ENCODE measurements at regions not wholly inside any gene's neighbourhood (a gene's known extent, or its start where the extent isn't known, plus 50 kb on each side); places are given as distances from the start of the nearest gene placed in this dataset.
A peak's percentile ranks its signal among the peaks of the same experiment; 100 is the strongest.

GRCh38 chr6:6483733-6484132, 104.8 kb upstream of the LY86 start:
- DNase-seq: no peak

DNA sequence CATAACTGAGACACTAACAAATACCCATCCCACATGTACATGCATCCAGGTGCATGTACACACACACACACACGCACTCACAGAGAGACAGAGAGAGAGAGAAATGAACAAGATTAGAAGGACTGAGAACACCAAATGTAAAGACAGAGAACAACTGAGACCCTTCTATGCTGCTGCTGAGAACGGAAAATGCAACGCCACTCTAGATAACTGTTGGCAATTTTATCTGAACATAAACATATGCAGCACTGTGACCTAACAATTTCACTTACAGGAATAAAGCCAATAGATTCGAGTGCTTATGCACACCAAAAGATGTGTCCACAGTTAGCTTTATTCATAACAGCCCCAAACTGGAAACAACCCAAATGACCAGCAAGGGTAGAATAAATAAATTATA, 103.8 kb upstream of the LY86 start:
- DNase-seq: no peak

GRCh38 chr6:6486595-6486994, 101.9 kb upstream of the LY86 start:
- DNase-seq: no peak

GRCh38 chr6:6491761-6492160, 96.8 kb upstream of the LY86 start:
- no peak for DNase-seq

DNA sequence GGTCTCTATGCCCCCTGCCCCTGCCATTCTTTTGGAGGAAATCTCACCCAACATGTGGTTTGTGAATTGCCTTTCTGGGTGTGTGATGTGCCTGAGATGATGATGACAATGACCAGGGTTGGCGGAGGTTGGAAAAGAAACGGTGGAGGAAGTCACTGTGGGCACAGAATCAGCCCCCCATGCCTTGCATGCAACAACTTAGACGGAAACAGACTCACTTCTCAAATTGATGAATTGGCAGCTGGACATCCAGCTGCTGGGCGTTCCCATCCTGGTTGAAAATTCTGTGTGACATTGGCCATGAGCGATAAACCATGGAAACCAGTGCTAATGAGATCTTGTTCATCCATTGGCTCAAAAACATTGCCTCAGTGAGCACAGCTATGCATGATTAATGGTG, 95.8 kb upstream of the LY86 start:
- no peak for DNase-seq

- peak; percentile 9 for DNase-seq
Observed at GRCh38 chr6:6494139-6494538, 94.4 kb upstream of the LY86 start.

GRCh38 chr6:6494677-6495076, 93.8 kb upstream of the LY86 start:
- no peak for DNase-seq

- DNase-seq: no peak
Observed at GRCh38 chr6:6495851-6496250, 92.7 kb upstream of the LY86 start.

DNA sequence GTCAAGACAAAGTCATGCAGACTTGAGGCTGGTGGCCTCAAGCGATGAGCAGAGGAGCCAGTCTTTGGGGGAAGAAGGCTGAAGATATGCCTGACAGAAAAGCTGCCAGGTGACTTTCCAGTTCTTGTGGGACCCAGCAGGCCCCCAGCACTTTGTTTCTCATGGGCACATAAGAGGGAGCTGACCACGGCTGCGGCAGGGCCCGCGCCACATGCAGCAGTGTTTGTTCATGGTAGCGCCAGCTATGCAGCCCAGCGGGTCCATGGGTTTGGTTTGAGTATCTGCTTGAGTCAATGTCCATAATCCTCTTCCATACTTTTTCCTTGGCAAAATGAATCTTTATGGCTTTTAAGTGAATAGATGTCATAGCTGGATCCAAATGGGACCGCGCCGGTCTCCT, 91.0 kb upstream of the LY86 start:
- DNase-seq: no peak

DNA sequence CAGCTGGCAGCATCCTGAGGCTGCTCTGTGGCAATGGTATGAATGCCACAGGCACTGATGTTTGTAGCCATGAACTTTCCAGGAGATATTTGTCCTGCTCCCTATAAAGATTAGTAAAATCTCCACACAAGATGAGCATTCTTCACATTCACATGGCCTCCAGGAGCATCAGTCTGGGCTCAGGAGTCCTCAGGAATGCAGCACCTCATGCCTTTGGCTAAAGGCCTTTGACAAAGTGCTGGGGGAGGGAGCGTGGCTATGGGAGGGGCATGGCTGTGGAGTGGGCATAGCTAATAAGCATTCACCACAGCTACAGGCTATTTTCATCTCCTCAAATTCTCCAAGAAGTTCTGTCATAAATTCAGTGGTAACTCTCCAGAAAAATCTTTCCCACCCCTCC, 90.5 kb upstream of the LY86 start:
- no peak for DNase-seq

- no peak for DNase-seq
Observed at GRCh38 chr6:6503191-6503590, 85.3 kb upstream of the LY86 start.

DNA sequence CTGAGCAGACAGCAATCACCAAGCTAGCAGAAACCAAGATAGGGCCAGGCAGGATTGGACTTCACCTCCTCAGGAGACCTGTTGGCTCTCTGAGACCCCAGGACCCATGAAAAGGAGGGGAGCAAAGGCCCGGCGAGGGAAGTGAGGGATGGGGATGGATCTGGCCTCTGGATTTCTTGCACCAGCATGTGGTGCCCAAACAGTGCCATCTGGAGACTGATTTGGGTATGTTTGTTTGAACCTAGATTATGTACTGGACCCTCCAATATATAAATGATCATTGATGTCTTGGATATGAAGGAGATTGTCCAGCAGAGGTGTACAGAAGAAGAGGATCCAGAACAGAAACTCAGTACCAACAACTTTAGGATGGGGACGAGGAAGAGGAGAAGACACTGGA, 83.4 kb upstream of the LY86 start:
- no peak for DNase-seq

- no peak for DNase-seq
Observed at GRCh38 chr6:6508643-6509042, 79.9 kb upstream of the LY86 start.

- no peak for DNase-seq
Observed at GRCh38 chr6:6509284-6509683, 79.2 kb upstream of the LY86 start.

GRCh38 chr6:6512711-6513110, 75.8 kb upstream of the LY86 start:
- DNase-seq: no peak

DNA sequence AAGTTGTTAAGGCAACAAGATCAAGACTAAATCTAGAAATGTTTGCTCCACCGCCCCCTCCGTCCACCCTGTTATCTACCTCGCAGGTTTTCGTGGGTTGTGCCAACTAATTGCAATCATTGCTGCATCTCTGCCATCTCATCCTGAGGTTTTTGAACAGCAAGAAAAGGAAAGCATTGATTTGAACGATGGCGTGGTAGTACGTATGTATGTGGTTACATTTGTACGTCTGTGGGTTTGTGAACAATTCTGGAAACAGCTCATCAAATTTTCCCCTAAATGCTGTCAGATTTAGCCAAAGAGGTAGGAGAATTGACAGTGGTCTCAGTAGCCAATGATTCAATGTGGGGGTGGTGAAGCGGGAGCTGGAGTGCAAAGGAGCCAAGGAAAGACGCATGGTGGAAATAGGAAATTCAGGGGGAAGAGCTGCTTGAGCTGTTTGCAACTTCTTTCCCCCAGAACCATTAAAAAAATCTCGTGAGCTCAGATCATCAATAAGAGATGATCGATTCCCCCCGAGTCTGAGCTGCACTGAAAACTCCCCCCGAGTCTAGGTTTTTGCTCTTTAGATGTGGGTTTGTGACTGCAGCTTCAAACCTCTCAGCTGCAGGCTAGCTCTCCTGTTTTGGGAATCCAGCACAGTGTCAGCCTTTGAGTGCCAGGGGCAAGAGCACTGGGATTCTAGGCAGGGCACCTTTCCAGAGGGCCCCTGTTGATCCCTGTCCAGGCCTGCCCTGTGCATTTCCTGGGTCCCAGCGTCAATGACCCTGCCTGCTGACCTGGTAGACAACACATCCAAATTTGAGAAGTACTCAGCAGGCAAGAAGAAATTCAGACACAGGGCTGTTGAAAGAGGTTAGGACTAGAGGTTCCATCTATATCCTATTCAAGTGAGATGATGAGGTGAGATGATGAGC, 72.6 kb upstream of the LY86 start:
- no peak for DNase-seq

- DNase-seq: no peak
Observed at GRCh38 chr6:6516666-6517458, 71.7 kb upstream of the LY86 start.

- DNase-seq: no peak
Observed at GRCh38 chr6:6518631-6519427, 69.7 kb upstream of the LY86 start.

DNA sequence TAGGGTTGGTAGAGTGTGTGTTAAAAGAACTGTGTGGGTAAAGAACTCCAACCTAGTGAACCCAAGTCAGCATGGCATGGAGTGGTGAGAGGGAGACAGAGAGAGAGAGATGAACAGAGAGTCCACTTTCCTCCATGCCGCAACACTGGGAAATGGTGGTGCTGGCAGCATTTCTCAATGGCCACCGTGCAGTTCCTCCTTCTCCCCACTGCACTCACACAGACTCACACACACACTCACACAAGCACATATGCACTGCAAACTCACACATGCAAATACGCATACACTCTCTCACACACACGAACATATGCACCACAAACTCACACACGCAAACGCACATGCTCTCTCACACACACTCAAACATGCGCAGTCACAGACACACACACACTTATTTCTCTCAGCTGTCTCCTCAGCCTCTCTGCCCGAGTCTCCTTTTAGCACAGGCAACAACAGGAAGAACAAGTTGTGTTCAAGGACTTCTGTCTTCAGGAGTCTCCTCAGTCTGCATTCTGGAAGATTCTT, 66.5 kb upstream of the LY86 start:
- no peak for DNase-seq

GRCh38 chr6:6522709-6523108, 65.8 kb upstream of the LY86 start:
- DNase-seq: no peak

- DNase-seq: no peak
Observed at GRCh38 chr6:6524951-6525350, 63.6 kb upstream of the LY86 start.

- DNase-seq: no peak
Observed at GRCh38 chr6:6525933-6526332, 62.6 kb upstream of the LY86 start.

DNA sequence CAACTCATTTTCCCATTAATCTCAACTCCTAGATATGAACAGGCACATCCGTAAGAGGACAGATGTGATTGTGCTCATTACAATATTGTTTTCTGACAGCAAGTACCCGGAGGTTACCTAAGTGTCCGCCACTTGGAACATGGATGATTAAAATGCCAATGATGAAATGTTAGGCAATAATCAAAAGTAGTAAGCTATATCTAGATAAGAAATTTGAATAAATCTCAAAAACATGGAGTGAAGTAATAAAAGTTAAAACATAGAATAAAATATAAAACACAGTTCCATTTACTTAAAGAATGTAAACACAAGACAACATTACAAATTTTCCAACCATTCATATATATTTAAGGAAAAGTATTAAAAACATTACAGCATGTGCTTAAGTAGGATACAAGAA, 59.2 kb upstream of the LY86 start:
- no peak for DNase-seq
